NCI-H748 (cell line): ENCODE measurements at regions not wholly inside any gene's neighbourhood (a gene's known extent, or its start where the extent isn't known, plus 50 kb on each side); places are given as distances from the start of the nearest gene placed in this dataset.

ENCODE experiments used
- DNase-seq: peaks from one replicate; lab custom pipeline; 2025; ENCODE audit not compliant: unreplicated experiment; lab: John Stamatoyannopoulos, UW

DNA sequence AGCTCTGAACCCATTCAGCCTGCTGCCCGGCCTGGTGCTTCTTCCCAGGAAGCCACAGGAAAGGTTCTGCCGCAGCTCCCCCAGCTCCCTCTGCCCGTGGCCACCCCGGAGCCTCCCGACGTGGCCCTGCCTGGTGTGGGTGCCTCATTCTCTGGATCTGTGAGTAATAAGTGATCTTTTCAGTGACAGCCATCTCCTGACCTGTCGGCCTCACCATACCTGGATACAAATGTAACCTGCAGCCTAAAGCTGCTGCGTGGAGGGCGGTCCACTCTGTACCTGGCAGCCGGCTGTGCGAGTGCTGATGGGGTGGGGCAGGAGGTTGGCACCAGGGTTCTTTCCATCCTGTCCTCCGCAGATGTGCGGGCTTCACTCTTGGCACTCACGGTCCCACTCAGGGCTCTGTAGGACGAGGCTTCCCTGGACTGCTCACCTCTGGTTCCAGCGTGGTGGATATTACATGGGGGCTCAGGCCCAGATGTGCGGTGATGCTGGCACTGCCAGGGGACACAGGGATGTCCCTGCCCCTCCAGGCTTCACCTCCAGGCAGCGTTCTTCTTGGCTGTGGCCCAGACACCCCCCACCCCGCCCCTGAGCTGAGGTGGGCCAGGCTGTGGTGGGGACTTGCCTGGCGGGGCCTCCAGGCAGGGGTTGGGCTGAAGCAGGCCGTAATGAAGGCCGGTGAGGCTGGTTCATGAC lies 748.5 kb downstream of the BRD1 start:
- DNase-seq = no peak

GRCh38 chr22:49078076-49078710 lies 749.5 kb downstream of the BRD1 start:
- no peak for DNase-seq

GRCh38 chr22:49077586-49077985 lies 750.1 kb downstream of the BRD1 start:
- no peak for DNase-seq

DNA sequence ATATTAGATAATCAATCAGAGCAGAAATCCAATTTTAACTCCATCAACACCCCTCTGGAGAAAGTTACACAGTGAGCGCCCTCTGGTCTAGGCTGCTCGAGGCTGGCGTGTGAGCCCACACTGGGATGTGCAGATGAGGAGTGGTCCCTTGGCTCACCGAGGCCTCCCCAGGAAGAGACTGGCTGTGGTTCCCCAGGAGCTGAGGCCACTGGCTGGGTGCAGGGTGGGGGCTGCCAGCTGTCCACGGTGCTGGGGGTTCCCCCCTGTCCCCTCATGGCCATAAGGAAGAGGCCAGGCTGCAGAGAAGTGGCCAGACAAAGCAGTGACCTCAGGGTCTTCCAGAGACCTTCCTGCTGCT lies 750.7 kb downstream of the BRD1 start:
- no peak for DNase-seq

DNA sequence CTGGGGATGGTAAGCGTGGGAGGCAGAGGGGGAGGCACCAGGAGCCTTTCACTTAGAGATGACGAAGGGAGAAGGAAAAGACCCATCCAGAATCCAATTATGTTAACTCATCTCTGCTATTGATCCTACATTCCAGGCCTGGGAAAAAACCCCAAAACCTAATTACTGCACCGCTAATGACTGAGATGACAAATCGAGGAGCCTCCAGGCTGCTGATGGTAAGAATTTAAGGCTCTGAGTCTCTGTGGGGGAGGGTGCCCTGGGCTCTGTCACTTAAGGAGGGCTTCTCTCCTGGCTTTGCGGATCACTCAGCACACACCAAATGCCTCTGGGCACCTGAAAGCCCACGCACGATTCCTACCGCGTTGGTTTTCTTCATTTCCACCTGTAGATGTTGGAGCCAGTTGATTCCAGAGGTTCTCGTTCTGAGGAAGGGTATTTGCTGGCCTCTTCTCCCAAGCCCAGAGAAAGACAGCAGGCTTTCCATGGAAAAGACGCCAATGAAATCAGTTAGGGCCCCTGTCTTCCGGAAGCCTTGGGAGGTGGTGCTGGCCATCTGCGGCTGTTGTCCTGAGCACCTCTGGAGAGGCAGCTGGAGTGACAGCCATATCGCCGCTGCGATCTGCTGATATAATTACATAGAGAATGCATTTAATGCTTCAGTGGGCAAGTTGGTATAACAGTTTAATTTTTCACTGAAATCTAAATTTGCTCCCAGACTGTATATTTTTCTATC lies 751.2 kb downstream of the BRD1 start:
- DNase-seq = no peak

- DNase-seq = no peak
Observed at GRCh38 chr22:49075150-49075549, 752.5 kb downstream of the BRD1 start.

DNA sequence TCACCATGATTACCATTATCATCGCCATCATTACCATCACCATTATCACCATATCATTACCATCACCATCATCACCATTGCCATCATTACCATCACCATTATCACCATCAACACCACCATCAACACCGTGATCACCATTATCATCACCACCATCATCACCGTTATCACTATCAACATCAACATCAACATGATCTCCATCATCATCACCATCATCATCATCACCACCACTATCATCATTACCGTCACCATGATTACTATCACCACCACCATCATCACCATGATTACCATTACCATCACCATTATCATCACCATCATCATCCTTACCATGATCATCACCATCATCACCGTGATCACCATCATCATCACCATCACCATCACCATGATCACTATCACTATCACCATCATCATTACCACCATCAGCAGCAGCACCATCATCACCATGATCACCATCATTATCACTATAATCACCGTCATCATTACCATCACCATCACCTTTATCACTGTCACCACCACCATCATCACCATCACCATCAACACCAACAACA lies 753.7 kb downstream of the BRD1 start:
- no peak for DNase-seq

DNA sequence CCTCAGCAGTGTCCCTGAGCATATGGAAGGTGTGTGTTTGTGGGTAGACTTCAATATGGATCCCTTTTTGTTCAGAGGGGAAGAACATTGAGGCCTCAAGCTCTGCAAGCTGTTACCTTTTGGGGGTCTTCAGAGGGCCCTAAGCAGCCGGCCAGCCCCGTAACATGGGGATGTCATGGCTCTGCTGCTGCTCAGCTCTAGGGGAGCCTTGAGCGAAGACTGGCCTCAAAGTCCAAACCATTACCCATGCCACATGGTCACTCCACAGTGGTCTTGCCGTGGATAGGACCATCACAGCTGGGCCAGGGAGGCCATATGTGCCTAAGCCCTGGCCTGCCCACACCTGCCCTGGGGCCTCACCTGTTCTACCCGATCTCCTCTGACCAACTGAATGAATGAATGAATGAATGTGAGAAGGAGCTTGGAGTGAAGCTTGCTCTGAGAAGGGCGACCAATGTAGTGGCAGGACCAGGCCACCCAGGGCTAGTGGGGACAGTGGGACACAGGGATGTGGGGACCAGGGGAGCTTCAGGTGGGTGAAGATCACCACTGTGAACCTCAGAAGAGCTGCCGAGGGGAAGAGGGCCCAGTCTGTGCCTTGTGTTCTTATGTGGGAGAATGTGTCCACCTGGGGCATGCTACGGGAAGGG lies 754.6 kb downstream of the BRD1 start:
- DNase-seq = no peak

- DNase-seq = no peak
Observed at GRCh38 chr22:49070501-49070900, 757.2 kb downstream of the BRD1 start.

GRCh38 chr22:49068861-49069500 lies 758.7 kb downstream of the BRD1 start:
- no peak for DNase-seq

- DNase-seq = no peak
Observed at GRCh38 chr22:49067504-49067903, 760.2 kb downstream of the BRD1 start.

GRCh38 chr22:49066619-49067018 lies 761.1 kb downstream of the BRD1 start:
- no peak for DNase-seq

DNA sequence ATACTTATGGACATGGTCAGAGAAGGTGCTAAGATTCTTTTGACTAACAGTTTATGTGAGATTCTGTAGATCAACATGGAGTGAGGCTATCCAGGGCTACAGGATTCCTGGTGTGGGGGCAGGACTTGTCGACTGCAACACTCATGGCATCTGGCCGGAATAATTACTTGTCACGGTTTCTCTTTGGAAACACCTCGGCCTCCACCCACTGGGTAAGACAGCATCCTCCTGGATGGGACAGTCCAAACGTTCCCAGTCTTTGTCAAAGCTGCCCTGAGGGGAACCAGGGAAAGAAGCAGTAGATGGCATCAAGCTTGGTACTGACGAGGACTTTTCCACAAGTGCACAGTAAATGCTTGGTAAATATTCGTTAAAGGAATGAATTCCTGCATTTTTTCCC lies 762.8 kb downstream of the BRD1 start:
- no peak for DNase-seq

GRCh38 chr22:49063545-49063890 lies 764.2 kb downstream of the BRD1 start:
- no peak for DNase-seq

GRCh38 chr22:49062802-49063544 lies 764.7 kb downstream of the BRD1 start:
- DNase-seq = no peak

- DNase-seq = peak; percentile 94
Observed at GRCh38 chr22:49062155-49062801, 765.4 kb downstream of the BRD1 start.

GRCh38 chr22:49057910-49058309 lies 769.8 kb downstream of the BRD1 start:
- DNase-seq = no peak

- DNase-seq = no peak
Observed at GRCh38 chr22:49056301-49056700, 771.4 kb downstream of the BRD1 start.

DNA sequence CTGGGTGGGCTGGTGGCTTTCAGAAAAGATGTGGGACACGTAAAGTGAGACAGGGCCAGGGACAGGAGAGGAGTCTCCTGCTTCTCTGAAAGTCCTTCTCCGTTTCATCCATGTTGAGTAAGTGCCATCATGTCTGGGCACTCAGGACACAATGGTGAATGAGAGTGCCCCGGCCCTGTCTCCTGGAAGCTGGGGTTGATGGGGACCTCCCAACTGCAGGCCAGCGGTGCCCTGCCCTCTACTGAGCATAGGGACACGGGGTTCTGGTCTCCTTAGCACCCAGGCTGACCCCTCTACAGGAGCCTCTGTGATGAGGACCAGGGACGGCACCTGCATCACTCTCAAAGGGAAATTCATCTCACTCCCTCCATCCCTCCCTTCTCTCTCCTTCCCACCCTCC lies 772.3 kb downstream of the BRD1 start:
- DNase-seq = no peak

DNA sequence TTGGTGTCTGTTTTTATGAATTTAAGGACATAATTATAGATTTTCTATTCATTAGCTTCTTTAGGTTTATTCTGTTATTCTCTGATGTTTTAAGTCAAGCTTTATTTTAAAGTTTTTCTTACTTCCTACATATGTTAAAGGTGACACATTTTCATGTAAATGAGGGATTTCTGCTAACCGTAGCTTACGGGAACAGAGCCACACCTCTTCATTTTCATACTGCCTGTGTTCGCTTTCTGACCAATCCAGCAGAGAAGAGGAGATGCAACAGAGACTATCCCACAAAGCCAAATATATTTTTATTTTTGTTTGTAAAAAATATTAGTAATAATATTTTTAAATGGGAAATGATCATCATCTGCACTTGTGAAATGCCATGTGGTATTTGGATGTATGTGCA lies 774.1 kb downstream of the BRD1 start:
- no peak for DNase-seq
